ENCODE measurements at regions not wholly inside any gene's neighbourhood (a gene's known extent, or its start where the extent isn't known, plus 50 kb on each side); places are given as distances from the start of the nearest gene placed in this dataset.
"Not testable (repeated sequence)": the region's sequence is repeated elsewhere in the genome, so short reads cannot be mapped to it uniquely, and the experiment has no call there.

- Mint-ChIP-seq H3K27ac (no peak overlapping the region), H3K4me1 (ENCODE audit: low read depth) (no peaks in the 10 kb centered on the region), H3K27me3 (peaks cover 4% of the 10 kb centered on the region), H3K36me3 (ENCODE audit: low read depth) (no peaks in the 10 kb centered on the region), H3K4me3 (no peak overlapping the region), H3K9me3 (no peaks in the 10 kb centered on the region)
These were observed 84.3 kb upstream of the TMEM45B start for GRCh38 chr11:129731316-129731715.

GRCh38 chr11:129732941-129733340 is 82.7 kb upstream of the TMEM45B start:
- Mint-ChIP-seq H3K27me3 (peaks cover 11% of the 10 kb centered on the region), H3K36me3 (ENCODE audit: low read depth) (no peaks in the 10 kb centered on the region), H3K9me3 (no peaks in the 10 kb centered on the region)

GRCh38 chr11:129733384-129733783 is 82.3 kb upstream of the TMEM45B start:
- no peak overlapping the region for H3K4me3 Mint-ChIP-seq
- H3K27me3 Mint-ChIP-seq = peaks cover 11% of the 10 kb centered on the region
- H3K9me3 Mint-ChIP-seq = no peaks in the 10 kb centered on the region
- no peak overlapping the region for H3K27ac Mint-ChIP-seq
- no peaks in the 10 kb centered on the region for H3K4me1 Mint-ChIP-seq (ENCODE audit: low read depth)
- H3K36me3 Mint-ChIP-seq (ENCODE audit: low read depth) = no peaks in the 10 kb centered on the region

More at GRCh38 chr11:129732941-129733340, 82.7 kb upstream of the TMEM45B start:
- H3K27ac Mint-ChIP-seq = no peak overlapping the region
- H3K4me3 Mint-ChIP-seq = no peak overlapping the region
- no peaks in the 10 kb centered on the region for H3K4me1 Mint-ChIP-seq (ENCODE audit: low read depth)

- no peaks in the 10 kb centered on the region for H3K9me3 Mint-ChIP-seq
- H3K27me3 Mint-ChIP-seq = peaks cover 14% of the 10 kb centered on the region
- H3K4me3 Mint-ChIP-seq = no peak overlapping the region
- no peaks in the 10 kb centered on the region for H3K4me1 Mint-ChIP-seq (ENCODE audit: low read depth)
- no peak overlapping the region for H3K27ac Mint-ChIP-seq
- H3K36me3 Mint-ChIP-seq (ENCODE audit: low read depth) = no peaks in the 10 kb centered on the region
These were observed 81.7 kb upstream of the TMEM45B start for GRCh38 chr11:129733981-129734380.

GRCh38 chr11:129734654-129735053 is 81.0 kb upstream of the TMEM45B start:
- Mint-ChIP-seq H3K27me3 (peaks cover 14% of the 10 kb centered on the region), H3K4me1 (ENCODE audit: low read depth) (no peaks in the 10 kb centered on the region), H3K36me3 (ENCODE audit: low read depth) (no peaks in the 10 kb centered on the region), H3K4me3 (no peak overlapping the region), H3K27ac (no peak overlapping the region), H3K9me3 (no peaks in the 10 kb centered on the region)

GRCh38 chr11:129737831-129738230 is 77.8 kb upstream of the TMEM45B start:
- Mint-ChIP-seq H3K27ac (no peak overlapping the region), H3K27me3 (peaks cover 20% of the 10 kb centered on the region), H3K4me3 (no peak overlapping the region), H3K36me3 (ENCODE audit: low read depth) (peaks cover 3% of the 10 kb centered on the region), H3K4me1 (ENCODE audit: low read depth) (no peaks in the 10 kb centered on the region), H3K9me3 (no peaks in the 10 kb centered on the region)

- no peaks in the 10 kb centered on the region for H3K4me1 Mint-ChIP-seq (ENCODE audit: low read depth)
- no peak overlapping the region for H3K4me3 Mint-ChIP-seq
- peaks cover 3% of the 10 kb centered on the region for H3K36me3 Mint-ChIP-seq (ENCODE audit: low read depth)
- H3K27me3 Mint-ChIP-seq = peaks cover 22% of the 10 kb centered on the region
- H3K27ac Mint-ChIP-seq = no peak overlapping the region
- no peaks in the 10 kb centered on the region for H3K9me3 Mint-ChIP-seq
These were observed 77.4 kb upstream of the TMEM45B start for GRCh38 chr11:129738242-129738641.

- no peaks in the 10 kb centered on the region for H3K9me3 Mint-ChIP-seq
- H3K27me3 Mint-ChIP-seq = peaks cover 22% of the 10 kb centered on the region
- peaks cover 3% of the 10 kb centered on the region for H3K36me3 Mint-ChIP-seq (ENCODE audit: low read depth)
- no peak overlapping the region for H3K27ac Mint-ChIP-seq
- no peak overlapping the region for H3K4me3 Mint-ChIP-seq
- no peaks in the 10 kb centered on the region for H3K4me1 Mint-ChIP-seq (ENCODE audit: low read depth)
These were observed 76.3 kb upstream of the TMEM45B start for GRCh38 chr11:129739339-129739738.

- Mint-ChIP-seq H3K27me3 (peaks cover 22% of the 10 kb centered on the region), H3K36me3 (ENCODE audit: low read depth) (peaks cover 3% of the 10 kb centered on the region), H3K4me1 (ENCODE audit: low read depth) (no peaks in the 10 kb centered on the region), H3K27ac (no peak overlapping the region), H3K4me3 (no peak overlapping the region), H3K9me3 (no peaks in the 10 kb centered on the region)
These were observed 75.4 kb upstream of the TMEM45B start for GRCh38 chr11:129740125-129740719.

- Mint-ChIP-seq H3K9me3 (no peaks in the 10 kb centered on the region), H3K4me1 (ENCODE audit: low read depth) (no peaks in the 10 kb centered on the region)
These were observed 72.4 kb upstream of the TMEM45B start for GRCh38 chr11:129743112-129743815.

GRCh38 chr11:129747071-129747470 is 68.6 kb upstream of the TMEM45B start:
- Mint-ChIP-seq H3K27ac (no peak overlapping the region), H3K27me3 (peaks cover 13% of the 10 kb centered on the region), H3K36me3 (ENCODE audit: low read depth) (no peaks in the 10 kb centered on the region), H3K9me3 (no peaks in the 10 kb centered on the region), H3K4me3 (no peak overlapping the region), H3K4me1 (ENCODE audit: low read depth) (peaks cover 4% of the 10 kb centered on the region)

More at GRCh38 chr11:129743112-129743815, 72.4 kb upstream of the TMEM45B start:
- no peak overlapping the region for H3K4me3 Mint-ChIP-seq
- peaks cover 3% of the 10 kb centered on the region for H3K36me3 Mint-ChIP-seq (ENCODE audit: low read depth)
- H3K27me3 Mint-ChIP-seq = peaks cover 12% of the 10 kb centered on the region
- no peak overlapping the region for H3K27ac Mint-ChIP-seq

- H3K27ac Mint-ChIP-seq = no peak overlapping the region
These were observed 66.5 kb upstream of the TMEM45B start for GRCh38 chr11:129749141-129749540.

GRCh38 chr11:129750343-129751292 is 65.0 kb upstream of the TMEM45B start:
- H3K4me1 Mint-ChIP-seq (ENCODE audit: low read depth) = peaks cover 4% of the 10 kb centered on the region
- H3K27ac Mint-ChIP-seq = no peak overlapping the region
- H3K36me3 Mint-ChIP-seq (ENCODE audit: low read depth) = no peaks in the 10 kb centered on the region
- no peaks in the 10 kb centered on the region for H3K9me3 Mint-ChIP-seq
- no peak overlapping the region for H3K4me3 Mint-ChIP-seq
- peaks cover 16% of the 10 kb centered on the region for H3K27me3 Mint-ChIP-seq

More at GRCh38 chr11:129749141-129749540, 66.5 kb upstream of the TMEM45B start:
- no peaks in the 10 kb centered on the region for H3K9me3 Mint-ChIP-seq
- peaks cover 4% of the 10 kb centered on the region for H3K4me1 Mint-ChIP-seq (ENCODE audit: low read depth)
- H3K27me3 Mint-ChIP-seq = peaks cover 10% of the 10 kb centered on the region
- no peak overlapping the region for H3K4me3 Mint-ChIP-seq
- H3K36me3 Mint-ChIP-seq (ENCODE audit: low read depth) = no peaks in the 10 kb centered on the region

GRCh38 chr11:129751511-129751910 is 64.1 kb upstream of the TMEM45B start:
- H3K9me3 Mint-ChIP-seq = peaks cover 4% of the 10 kb centered on the region
- no peaks in the 10 kb centered on the region for H3K36me3 Mint-ChIP-seq (ENCODE audit: low read depth)
- peaks cover 4% of the 10 kb centered on the region for H3K4me1 Mint-ChIP-seq (ENCODE audit: low read depth)
- no peak overlapping the region for H3K27ac Mint-ChIP-seq
- H3K4me3 Mint-ChIP-seq = no peak overlapping the region
- H3K27me3 Mint-ChIP-seq = peaks cover 16% of the 10 kb centered on the region

GRCh38 chr11:129763569-129763968 is 52.1 kb upstream of the TMEM45B start:
- not testable (repeated sequence) for H3K9me3 Mint-ChIP-seq; H3K4me3 Mint-ChIP-seq; H3K27ac Mint-ChIP-seq; H3K27me3 Mint-ChIP-seq; H3K36me3 Mint-ChIP-seq (ENCODE audit: low read depth); H3K4me1 Mint-ChIP-seq (ENCODE audit: low read depth)
